GM04504 (cell line): ENCODE measurements at regions not wholly inside any gene's neighbourhood (a gene's known extent, or its start where the extent isn't known, plus 50 kb on each side); places are given as distances from the start of the nearest gene placed in this dataset.

ENCODE experiments used
- DNase-seq: peaks from one replicate; pipeline ENCODE4 v3.0.0-alpha.2; 2012; ENCODE audit warnings: low read depth

- no peak for DNase-seq
Observed at GRCh38 chr3:69535613-69536012, 149.7 kb upstream of the FRMD4B start.

GRCh38 chr3:69532547-69533224 is 146.8 kb upstream of the FRMD4B start:
- DNase-seq, result no peak

- no peak for DNase-seq
Observed at GRCh38 chr3:69531576-69532546, 146.0 kb upstream of the FRMD4B start.

GRCh38 chr3:69530554-69530953 is 144.7 kb upstream of the FRMD4B start:
- DNase-seq, result no peak

- DNase-seq, result no peak
Observed at GRCh38 chr3:69527498-69527897, 141.6 kb upstream of the FRMD4B start.

GRCh38 chr3:69524816-69525215 is 138.9 kb upstream of the FRMD4B start:
- no peak for DNase-seq

- no peak for DNase-seq
Observed at GRCh38 chr3:69521286-69521685, 135.4 kb upstream of the FRMD4B start.

GRCh38 chr3:69511361-69511760 is 125.5 kb upstream of the FRMD4B start:
- no peak for DNase-seq

- DNase-seq, result no peak
Observed at GRCh38 chr3:69510481-69511030, 124.7 kb upstream of the FRMD4B start.

- DNase-seq, result no peak
Observed at GRCh38 chr3:69509288-69509687, 123.4 kb upstream of the FRMD4B start.

GRCh38 chr3:69505770-69506407 is 120.0 kb upstream of the FRMD4B start:
- no peak for DNase-seq

GRCh38 chr3:69504232-69504631 is 118.3 kb upstream of the FRMD4B start:
- no peak for DNase-seq

- no peak for DNase-seq
Observed at GRCh38 chr3:69500604-69501003, 114.7 kb upstream of the FRMD4B start.

- DNase-seq, result no peak
Observed at GRCh38 chr3:69499899-69500421, 114.1 kb upstream of the FRMD4B start.

- no peak for DNase-seq
Observed at GRCh38 chr3:69499422-69499821, 113.5 kb upstream of the FRMD4B start.

- DNase-seq, result no peak
Observed at GRCh38 chr3:69496856-69497255, 111.0 kb upstream of the FRMD4B start.

GRCh38 chr3:69494185-69494584 is 108.3 kb upstream of the FRMD4B start:
- DNase-seq, result no peak

- DNase-seq, result no peak
Observed at GRCh38 chr3:69493157-69493556, 107.3 kb upstream of the FRMD4B start.

- no peak for DNase-seq
Observed at GRCh38 chr3:69491975-69492374, 106.1 kb upstream of the FRMD4B start.

- DNase-seq, result no peak
Observed at GRCh38 chr3:69490971-69491370, 105.1 kb upstream of the FRMD4B start.

GRCh38 chr3:69490235-69490634 is 104.3 kb upstream of the FRMD4B start:
- no peak for DNase-seq

GRCh38 chr3:69488026-69488425 is 102.1 kb upstream of the FRMD4B start:
- DNase-seq, result no peak
